Endodermal cell (in vitro differentiated cells): ENCODE measurements at regions not wholly inside any gene's neighbourhood (a gene's known extent, or its start where the extent isn't known, plus 50 kb on each side); places are given as distances from the start of the nearest gene placed in this dataset.

Experiments used
- DNase-seq: peaks from one replicate; pipeline ENCODE4 v3.0.0-alpha.2; 2017
- H3K27ac ChIP-seq: 2 replicates; pipeline ENCODE4 v1.5.1; 2013; ENCODE audit warnings: mild to moderate bottlenecking, low read depth, low read length, moderate library complexity
- H3K27me3 ChIP-seq: 2 replicates; pipeline ENCODE4 v1.6.1; 2013; ENCODE audit warnings: mild to moderate bottlenecking, low read length, moderate library complexity; ENCODE audit not compliant: insufficient read depth, control insufficient read depth, poor library complexity, severe bottlenecking
- H3K36me3 ChIP-seq: 2 replicates; pipeline ENCODE4 v1.7.0; 2013; ENCODE audit warnings: mild to moderate bottlenecking, low read length, moderate library complexity; ENCODE audit not compliant: control insufficient read depth, insufficient read depth
- H3K4me1 ChIP-seq: one replicate; pipeline ENCODE4 v1.7.0; 2013; ENCODE audit warnings: low read length; ENCODE audit not compliant: control insufficient read depth, insufficient read depth
- H3K4me3 ChIP-seq: 2 replicates; pipeline ENCODE4 v1.5.1; 2013; ENCODE audit warnings: mild to moderate bottlenecking, low read length, moderate library complexity
- H3K9ac ChIP-seq: 2 replicates; pipeline ENCODE4 v1.6.1; 2013; ENCODE audit warnings: mild to moderate bottlenecking, low read length, moderate library complexity; ENCODE audit not compliant: poor library complexity, severe bottlenecking; ENCODE audit errors: extremely low read depth
- H3K9me3 ChIP-seq: 2 replicates; pipeline ENCODE4 v1.6.1; 2013; ENCODE audit warnings: mild to moderate bottlenecking, low read length, moderate library complexity; ENCODE audit not compliant: control insufficient read depth
- H3K27ac Mint-ChIP-seq: 2 replicates; pipeline ENCODE4 v1.8.0; 2020; ENCODE audit warnings: mixed read lengths
- H3K27me3 Mint-ChIP-seq: 2 replicates; pipeline ENCODE4 v1.8.0; 2021; ENCODE audit warnings: mild to moderate bottlenecking, mixed read lengths; ENCODE audit not compliant: insufficient read depth
- H3K36me3 Mint-ChIP-seq: 2 replicates; pipeline ENCODE4 v1.8.0; 2020; ENCODE audit warnings: low read depth, mixed read lengths
- H3K4me1 Mint-ChIP-seq: 2 replicates; pipeline ENCODE4 v1.8.0; 2020; ENCODE audit warnings: mixed read lengths
- H3K4me3 Mint-ChIP-seq: 2 replicates; pipeline ENCODE4 v1.8.0; 2020; ENCODE audit warnings: mild to moderate bottlenecking, moderate library complexity, mixed read lengths
- H3K9me3 Mint-ChIP-seq: 2 replicates; pipeline ENCODE4 v1.8.0; 2020; ENCODE audit warnings: mild to moderate bottlenecking, mixed read lengths
- CTCF ChIP-seq: fragments of 200-600 bp; sonication (generic); conservative IDR thresholded peaks from 2 replicates; pipeline ENCODE4 v1.5.0; 2021; ENCODE audit warnings: antibody characterized with exemption, mild to moderate bottlenecking
- WGBS, 2 experiments: methylation state at CpG; one replicate each; pipeline versions ENCODE4 v1.1.5 to v1.1.7; 2013; ENCODE audit warnings: missing lambda C conversion rate in 2 of 2, mixed read lengths in 1 of 2; ENCODE audit not compliant: insufficient coverage in 1 of 2, insufficient read length in 1 of 2; 5-methylcytosine and 5-hydroxymethylcytosine counted together

GRCh38 chr6:50270415-50270814 lies 220.7 kb upstream of the DEFB112 start:
- no peaks in the 10 kb centered on the region for H3K36me3 ChIP-seq
- H3K27ac ChIP-seq = no peak overlapping the region
- H3K9ac ChIP-seq = no peak overlapping the region
- no peaks in the 10 kb centered on the region for H3K9me3 ChIP-seq
- 57 to 68% methylated on average over 1 of the region's 1 CpG for WGBS, 2 experiments
- Mint-ChIP-seq H3K4me3 (no peak overlapping the region), H3K27me3 (no peaks in the 10 kb centered on the region), H3K27ac (no peak overlapping the region), H3K4me1 (peaks cover 18% of the 10 kb centered on the region), H3K9me3 (no peaks in the 10 kb centered on the region), H3K36me3 (no peaks in the 10 kb centered on the region)
- H3K27me3 ChIP-seq = no peaks in the 10 kb centered on the region
- no peak for DNase-seq
- no peak overlapping the region for H3K4me3 ChIP-seq
- no peak for TF ChIP-seq CTCF
- peaks cover 3% of the 10 kb centered on the region for H3K4me1 ChIP-seq

GRCh38 chr6:50271266-50271665 lies 221.5 kb upstream of the DEFB112 start:
- Histone ChIP-seq H3K9ac (no peak overlapping the region), H3K27ac (no peak overlapping the region), H3K9me3 (no peaks in the 10 kb centered on the region), H3K27me3 (no peaks in the 10 kb centered on the region), H3K4me3 (no peak overlapping the region), H3K36me3 (no peaks in the 10 kb centered on the region), H3K4me1 (peaks cover 3% of the 10 kb centered on the region)
- no peaks in the 10 kb centered on the region for H3K9me3 Mint-ChIP-seq
- peaks cover 18% of the 10 kb centered on the region for H3K4me1 Mint-ChIP-seq
- H3K36me3 Mint-ChIP-seq = no peaks in the 10 kb centered on the region
- no peak for TF ChIP-seq CTCF
- no peak for DNase-seq
- no peak overlapping the region for H3K27ac Mint-ChIP-seq
- H3K4me3 Mint-ChIP-seq = no peak overlapping the region
- 100% methylated on average over 1 of the region's 2 CpGs; no CpG with 5 or more reads in 1 of the 2 experiments for WGBS, 2 experiments
- H3K27me3 Mint-ChIP-seq = no peaks in the 10 kb centered on the region

DNA sequence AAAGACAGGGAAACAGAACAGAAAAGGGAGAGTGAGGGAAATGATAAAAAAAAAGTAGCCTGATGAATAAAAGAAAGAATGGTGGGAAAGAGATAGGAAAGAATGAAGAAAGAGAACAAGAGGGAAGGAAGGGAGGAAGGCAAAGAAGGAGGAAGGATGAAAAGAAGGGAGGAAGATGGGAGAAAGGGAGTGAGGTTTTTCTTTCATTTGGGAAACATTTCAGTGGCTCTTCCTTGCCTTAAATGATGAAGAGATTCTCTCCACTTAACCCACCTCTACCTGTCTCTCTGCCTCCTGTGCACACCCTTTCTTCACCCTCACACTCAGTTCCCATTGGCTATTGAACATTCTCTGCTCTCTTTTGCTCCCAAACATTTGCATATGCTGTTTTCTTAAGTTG lies 222.1 kb upstream of the DEFB112 start:
- no peak for DNase-seq
- Histone ChIP-seq H3K4me1 (peaks cover 3% of the 10 kb centered on the region), H3K4me3 (no peak overlapping the region), H3K27ac (no peak overlapping the region), H3K9me3 (no peaks in the 10 kb centered on the region), H3K9ac (no peak overlapping the region), H3K36me3 (no peaks in the 10 kb centered on the region), H3K27me3 (no peaks in the 10 kb centered on the region)
- no peaks in the 10 kb centered on the region for H3K36me3 Mint-ChIP-seq
- no peak overlapping the region for H3K4me3 Mint-ChIP-seq
- no peaks in the 10 kb centered on the region for H3K9me3 Mint-ChIP-seq
- TF ChIP-seq CTCF = no peak
- H3K4me1 Mint-ChIP-seq = peaks cover 18% of the 10 kb centered on the region
- no peaks in the 10 kb centered on the region for H3K27me3 Mint-ChIP-seq
- H3K27ac Mint-ChIP-seq = no peak overlapping the region
